NCI-H2107 treated with DMSO at 0.1 percent for 48 hours (cell line): ENCODE measurements at regions not wholly inside any gene's neighbourhood (a gene's known extent, or its start where the extent isn't known, plus 50 kb on each side); places are given as distances from the start of the nearest gene placed in this dataset.
"Not testable (repeated sequence)": the region's sequence is repeated elsewhere in the genome, so short reads cannot be mapped to it uniquely, and the experiment has no call there.

Source experiments
- DNase-seq: peaks from one replicate; lab custom pipeline; 2025; ENCODE audit not compliant: unreplicated experiment; lab: John Stamatoyannopoulos, UW

DNA sequence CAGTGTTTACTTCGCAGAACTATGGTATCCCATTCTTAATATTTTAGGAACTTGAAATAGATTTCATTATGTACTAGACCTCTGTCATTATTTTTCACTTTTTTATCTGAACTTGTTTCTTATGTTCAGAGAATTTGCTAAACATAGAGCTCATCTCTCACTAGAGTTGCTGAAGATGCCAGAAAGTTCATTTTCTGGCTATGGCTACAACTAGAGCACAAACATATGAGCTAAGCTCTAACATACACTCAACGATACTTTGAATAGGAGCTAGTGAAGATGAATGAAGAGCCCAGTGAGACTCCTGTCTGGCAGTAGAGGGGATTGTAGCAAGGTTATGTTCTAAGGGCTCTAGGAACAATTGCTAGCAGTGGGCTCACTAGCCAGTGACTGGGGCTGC, 582.2 kb downstream of the KIF4B start:
- no peak for DNase-seq

DNA sequence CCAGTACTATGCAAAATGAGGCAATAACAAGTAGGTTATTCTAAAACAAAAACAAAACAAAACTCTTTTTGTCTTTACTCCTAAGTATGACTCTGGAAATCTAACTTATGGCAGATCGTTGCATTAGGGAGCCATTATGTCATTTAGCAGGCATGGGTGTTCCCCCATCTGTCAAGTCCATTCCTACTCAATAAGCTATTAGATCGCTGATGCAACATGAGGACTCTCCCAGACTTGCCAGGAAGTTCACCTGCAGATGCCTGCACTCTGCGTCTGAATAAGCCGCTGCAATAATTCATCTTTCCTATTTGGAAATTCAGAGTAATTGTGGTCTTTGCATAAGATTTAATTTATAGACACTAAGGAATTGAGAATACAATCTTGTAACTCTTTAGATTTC, 585.0 kb downstream of the KIF4B start:
- no peak for DNase-seq

DNA sequence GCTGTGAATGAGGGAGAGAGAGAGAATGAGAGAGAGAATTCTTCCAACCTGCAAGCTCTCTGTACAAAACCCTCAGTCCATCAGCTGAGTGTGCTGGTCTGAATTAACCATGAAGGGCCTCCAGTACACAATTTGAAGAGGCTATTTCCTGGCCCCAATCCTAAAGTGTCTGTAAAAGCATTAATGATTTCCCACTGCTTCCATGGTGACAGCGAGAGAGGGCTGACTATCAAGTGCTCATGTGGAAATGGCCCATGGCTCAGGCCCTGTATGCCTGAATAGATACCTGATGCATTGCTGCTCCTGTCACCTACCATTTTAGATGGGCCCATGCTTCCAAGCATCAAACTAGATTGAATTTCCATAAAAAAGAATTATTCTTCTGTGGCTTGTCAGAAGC, 592.4 kb downstream of the KIF4B start:
- no peak for DNase-seq

GRCh38 chr5:155616779-155617392, 603.3 kb downstream of the KIF4B start:
- no peak for DNase-seq

DNA sequence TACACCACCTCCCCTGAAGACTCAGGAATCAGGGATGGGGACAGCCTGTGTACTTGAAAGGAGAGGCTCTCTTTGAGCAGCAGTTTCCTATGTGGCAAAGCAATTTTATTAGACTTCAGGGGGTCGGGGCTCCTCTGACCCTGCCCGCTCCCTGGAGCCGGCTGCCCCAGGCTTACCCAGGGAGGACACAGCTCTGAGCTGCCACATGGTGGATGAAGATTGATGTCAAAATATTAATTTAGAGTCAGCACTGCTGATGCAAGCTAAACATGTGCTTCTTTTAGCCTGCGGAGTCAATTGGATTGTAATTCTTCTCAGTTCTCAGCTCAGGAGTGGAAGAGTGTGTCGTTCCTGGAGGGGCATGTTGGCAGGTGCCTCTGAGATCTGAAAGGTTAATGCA, 606.1 kb downstream of the KIF4B start:
- no peak for DNase-seq

DNA sequence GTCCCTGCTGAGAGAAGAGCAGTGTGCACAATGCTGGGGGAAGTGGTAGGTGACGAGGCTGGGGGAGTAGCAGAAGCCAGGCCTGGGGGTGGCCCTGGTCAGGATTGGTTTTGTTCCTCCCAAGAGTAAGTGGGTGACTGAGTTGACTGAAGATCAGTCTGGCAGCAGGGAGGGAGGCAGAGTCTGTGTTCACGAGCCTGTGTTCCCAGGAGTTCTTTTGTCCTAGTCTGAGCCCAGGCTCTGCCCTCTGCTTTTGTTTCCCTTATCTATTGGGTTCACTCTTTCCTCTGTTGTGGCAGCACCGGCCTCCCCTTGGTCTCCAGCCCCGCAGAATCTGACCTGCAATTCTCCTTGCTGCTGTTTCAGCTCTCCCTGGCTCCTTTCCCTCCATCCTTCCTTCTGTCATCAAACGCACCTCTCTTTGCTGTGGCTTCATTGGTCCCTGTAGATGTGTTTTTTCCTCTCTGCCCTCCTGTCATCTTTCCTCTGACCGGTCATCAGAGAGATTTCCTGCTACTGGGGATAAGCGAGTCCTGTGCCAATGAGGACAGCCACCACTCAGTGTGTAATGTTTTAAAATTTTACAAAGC, 607.4 kb downstream of the KIF4B start:
- no peak for DNase-seq

DNA sequence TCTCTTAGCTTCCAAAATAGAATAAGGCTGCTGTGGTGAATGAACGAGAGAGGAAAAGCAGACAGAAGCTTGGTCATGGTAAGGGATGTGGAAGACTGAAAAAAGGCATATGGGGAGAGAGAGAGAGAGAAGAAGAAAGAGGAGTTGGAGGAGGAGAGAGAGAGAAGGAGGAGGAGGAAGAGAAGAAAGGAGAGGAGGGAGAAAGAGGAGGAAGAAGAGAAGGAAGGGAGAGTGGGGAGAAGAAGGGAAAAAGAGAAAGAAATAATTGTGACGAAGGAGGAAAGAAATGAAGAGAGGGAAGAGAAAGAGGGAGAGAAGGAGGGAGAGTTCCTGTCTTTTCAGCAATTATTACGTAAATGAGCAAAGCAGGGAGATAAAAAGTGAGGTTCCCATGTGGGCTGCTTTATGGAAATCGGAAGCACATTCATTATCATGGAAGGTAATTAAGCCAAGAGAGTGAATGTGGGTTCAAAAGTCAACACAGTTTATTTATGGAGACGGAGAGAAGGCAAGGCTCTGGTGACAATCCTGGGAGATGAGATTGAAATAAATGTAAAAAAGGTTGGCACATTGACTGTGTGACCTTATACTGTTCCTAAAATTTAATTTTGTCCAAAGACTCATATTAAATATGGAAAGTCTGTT, 611.2 kb downstream of the KIF4B start:
- no peak for DNase-seq

DNA sequence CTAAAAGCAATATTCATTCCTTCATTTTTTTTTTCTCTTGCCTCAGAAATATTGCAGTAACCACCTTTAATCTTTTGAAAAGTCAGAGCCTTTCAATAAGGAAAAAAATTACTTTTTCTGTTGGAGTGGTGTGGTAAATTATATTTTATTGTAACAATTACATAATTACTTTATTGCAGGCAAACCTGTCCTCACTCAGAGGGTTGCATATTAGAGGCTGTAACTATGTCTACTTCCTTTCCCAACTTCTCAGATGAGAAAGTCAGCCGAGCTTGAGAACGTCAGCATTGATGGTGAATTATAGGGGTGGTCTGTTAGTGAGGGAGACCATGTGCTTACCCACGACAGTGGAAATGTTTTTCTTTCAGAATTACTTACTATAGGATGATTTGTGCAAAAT, 611.8 kb downstream of the KIF4B start:
- no peak for DNase-seq

- no peak for DNase-seq
Measured at GRCh38 chr5:155625897-155626543, 612.5 kb downstream of the KIF4B start.

GRCh38 chr5:155626592-155626991, 613.0 kb downstream of the KIF4B start:
- DNase-seq: no peak

DNA sequence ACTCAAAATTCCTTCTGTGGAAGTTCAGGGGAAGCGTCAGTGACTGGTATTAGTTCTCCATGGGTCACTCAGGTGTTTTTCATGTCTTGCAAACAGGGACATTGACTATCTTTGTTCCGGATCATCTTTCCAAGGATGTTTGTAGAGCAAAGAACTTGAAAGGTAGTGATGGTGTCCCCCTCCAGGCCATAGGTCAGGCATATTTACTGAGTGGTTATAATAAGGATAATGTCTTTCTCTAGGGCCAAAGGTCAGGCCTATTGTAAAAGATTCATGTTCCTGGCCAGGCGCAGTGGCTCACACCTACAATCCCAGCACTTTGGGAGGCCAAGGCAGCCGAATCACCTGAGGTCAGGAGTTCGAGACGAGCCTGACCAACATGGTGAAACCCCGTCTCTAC, 614.8 kb downstream of the KIF4B start:
- DNase-seq: no peak

DNA sequence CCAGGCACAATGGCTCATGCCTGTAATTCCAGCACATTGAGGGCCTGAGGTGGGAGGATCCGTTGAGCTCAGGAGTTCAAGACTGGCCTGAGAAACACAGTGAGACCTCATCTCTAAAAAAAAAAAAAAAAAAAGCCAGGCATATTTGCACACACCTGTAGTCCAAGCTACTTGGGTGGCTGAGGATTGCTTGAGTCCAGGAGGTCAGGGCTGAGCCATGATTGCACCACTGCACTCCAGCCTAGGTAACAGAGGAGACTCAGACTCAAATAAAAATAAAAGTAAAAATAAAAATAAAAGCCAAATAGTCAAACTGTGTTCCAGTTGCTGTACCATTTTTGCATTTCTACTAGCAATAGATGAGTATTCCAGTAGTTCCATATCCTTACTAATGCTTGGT, 616.0 kb downstream of the KIF4B start:
- DNase-seq: no peak

DNA sequence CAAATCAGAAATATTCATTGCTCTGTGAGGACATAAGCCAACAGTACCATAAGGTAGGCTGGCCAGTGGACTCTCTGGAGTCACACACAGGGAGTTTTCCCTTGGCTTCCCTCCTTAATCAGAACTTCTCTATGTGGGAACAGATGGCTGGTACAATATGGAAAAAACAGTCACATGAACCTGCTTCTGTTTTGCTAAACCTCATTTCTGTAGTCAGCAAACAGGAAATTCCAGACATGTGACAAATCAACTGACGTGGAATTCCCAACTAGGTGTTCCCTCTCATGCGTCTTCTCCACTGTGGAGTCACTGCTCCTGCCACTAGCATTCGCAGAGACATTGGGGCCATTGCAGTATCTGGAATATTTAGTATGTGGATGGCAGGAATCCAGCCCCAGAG, 617.6 kb downstream of the KIF4B start:
- DNase-seq: no peak

- no peak for DNase-seq
Measured at GRCh38 chr5:155633338-155633957, 619.9 kb downstream of the KIF4B start.

GRCh38 chr5:155649666-155650065, 636.1 kb downstream of the KIF4B start:
- no peak for DNase-seq

DNA sequence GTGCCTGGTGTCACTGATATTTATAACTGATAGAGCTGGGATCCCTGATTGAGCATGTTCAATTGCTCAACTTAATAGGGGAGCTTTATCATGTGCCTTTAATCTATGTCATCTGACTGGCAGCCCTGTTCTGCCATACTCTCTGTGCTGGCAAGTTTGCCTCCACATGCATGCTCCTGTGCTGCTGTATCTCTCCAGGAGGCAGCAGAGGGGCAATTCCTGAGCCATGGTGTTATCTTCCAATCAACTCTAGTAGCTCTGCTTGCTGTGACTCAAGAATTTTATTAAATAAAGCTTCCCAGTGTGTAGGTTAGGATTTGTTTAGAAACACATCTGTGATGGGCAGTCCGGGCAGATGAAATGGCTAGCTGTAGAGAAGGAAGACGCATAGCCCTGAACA, 642.0 kb downstream of the KIF4B start:
- DNase-seq: no peak

DNA sequence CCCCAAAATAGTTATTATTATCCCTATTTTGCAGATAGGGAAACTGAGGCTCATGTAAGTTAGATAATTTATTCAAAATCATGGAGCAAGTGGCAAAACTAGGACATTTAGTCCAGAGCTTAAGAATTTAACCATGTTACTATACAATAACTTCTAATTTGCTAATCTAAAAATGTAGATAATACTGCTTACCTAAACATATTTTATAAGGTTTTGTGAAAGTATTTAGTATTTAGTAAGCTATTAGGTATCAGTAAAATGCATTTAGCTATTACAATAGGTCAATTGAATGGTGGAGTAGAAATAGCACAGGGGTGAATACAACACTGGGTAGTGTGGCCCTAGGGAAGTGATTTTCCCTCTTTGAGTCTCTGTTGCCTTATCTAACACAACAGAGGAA, 648.3 kb downstream of the KIF4B start:
- no peak for DNase-seq

DNA sequence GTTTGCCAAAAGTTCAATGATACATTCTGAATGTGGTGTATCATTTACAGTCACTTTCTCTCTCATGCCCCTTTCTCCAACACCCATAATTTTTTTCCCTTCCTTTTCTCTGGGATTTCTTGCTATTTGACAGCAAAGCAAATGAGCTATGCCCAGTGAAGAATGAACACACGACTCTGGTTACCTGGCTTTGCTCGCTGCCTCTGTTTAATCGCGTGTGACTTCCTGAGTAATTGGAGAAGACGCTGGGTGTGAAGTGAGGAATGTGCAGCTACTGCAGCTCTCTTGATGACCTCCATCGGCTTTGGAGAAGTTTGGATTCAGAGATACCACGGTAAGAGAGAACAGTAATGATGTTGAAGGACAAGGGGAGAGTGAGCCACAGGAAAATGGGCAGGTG, 651.8 kb downstream of the KIF4B start:
- no peak for DNase-seq

- DNase-seq: not testable (repeated sequence)
Measured at GRCh38 chr5:155672001-155672400, 655.0 kb upstream of the SGCD start.

DNA sequence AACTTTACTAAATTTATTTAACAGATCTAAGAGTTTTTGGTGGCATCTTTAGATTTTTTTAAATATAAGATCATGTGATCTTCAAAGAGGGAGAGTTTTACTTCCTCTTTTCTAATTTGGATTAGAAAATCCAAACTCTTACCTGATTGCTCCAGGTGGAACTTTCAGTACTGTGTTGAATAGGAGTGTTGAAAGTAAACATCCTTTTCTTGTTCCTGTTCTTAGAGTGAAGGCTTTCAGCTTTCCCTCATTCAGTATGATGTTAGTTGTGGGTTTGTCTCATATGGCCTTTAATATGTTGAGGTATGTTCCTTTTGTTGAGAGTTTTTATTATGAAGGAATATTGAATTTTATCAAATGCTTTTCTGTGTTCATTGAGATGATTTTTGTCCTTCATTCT, 650.0 kb upstream of the SGCD start:
- no peak for DNase-seq

- DNase-seq: no peak
Measured at GRCh38 chr5:155678371-155678770, 648.6 kb upstream of the SGCD start.

GRCh38 chr5:155679530-155679929, 647.4 kb upstream of the SGCD start:
- no peak for DNase-seq
